HepG2 (cell line): ENCODE measurements at regions not wholly inside any gene's neighbourhood (a gene's known extent, or its start where the extent isn't known, plus 50 kb on each side); places are given as distances from the start of the nearest gene placed in this dataset.

Experiments
- ATAC-seq: fragments of 200-7000 bp; cut with Tn5 transposase; 3 replicates; pipeline ENCODE4 v1.9.1; 2020; ENCODE audit warnings: mild to moderate bottlenecking, moderate library complexity
- BruUV-seq: library from RNA; stranded (reverse); fragments of 400-500 nt; replicated peaks from 2 replicates; lab custom pipeline; 2021; lab: Mats Ljungman, UMichigan
- CTCF ChIA-PET: fragments of 300-600 bp; formaldehyde crosslinking; extraction: SDS; loops from one replicate; lab custom pipeline; 2021; ENCODE audit warnings: low total read pairs, inconsistent platforms, low intra/inter-chr PET ratio; lab: Yijun Ruan, JAX
- POLR2A ChIA-PET: fragments of 350-600 bp; sonication (Branson Sonifier 250); formaldehyde crosslinking; loops from one replicate; lab custom pipeline; 2020; ENCODE audit warnings: antibody characterized with exemption, inconsistent platforms; lab: Yijun Ruan, JAX
- DNase-seq: peaks from one replicate; pipeline ENCODE4 v3.0.0-alpha.2; 2015; ENCODE audit warnings: low spot score
- FAIRE-seq: peaks from 3 replicates; lab custom pipeline; 2011; peaks lifted over from hg19 to GRCh38; lab: Jason Lieb, UNC
- H2AFZ ChIP-seq: one replicate; pipeline ENCODE4 v1.6.1; 2011; ENCODE audit warnings: low read length, inconsistent platforms
- H3K27ac ChIP-seq: fragments of 300-600 bp; 3 replicates; pipeline ENCODE4 v1.8.0; 2011; ENCODE audit warnings: mixed run types, mild to moderate bottlenecking, mixed read lengths, low read length, inconsistent platforms; ENCODE audit not compliant: insufficient read depth; ENCODE audit errors: extremely low read length
- H3K27me3 ChIP-seq, 2 experiments: fragments of 200-600 bp in 1 of 2; 2 replicates in 1 of 2; 3 replicates in 1 of 2; pipeline versions ENCODE4 v1.6.0 to v1.8.0; 2011; ENCODE audit warnings: low read length in 2 of 2, mild to moderate bottlenecking in 2 of 2, moderate library complexity in 2 of 2, inconsistent platforms in 1 of 2; ENCODE audit not compliant: insufficient read depth in 2 of 2, control insufficient read depth in 1 of 2
- H3K36me3 ChIP-seq, 2 experiments: fragments of 200-600 bp in 1 of 2; replicated peaks in 1 of 2; 2 replicates in 1 of 2; 3 replicates in 1 of 2; pipeline versions ENCODE4 v1.5.1 to v1.8.0; 2011; ENCODE audit warnings: low read length in 2 of 2, inconsistent platforms in 1 of 2; ENCODE audit not compliant: insufficient read depth in 2 of 2, control insufficient read depth in 1 of 2
- H3K4me1 ChIP-seq: 2 replicates; pipeline ENCODE4 v1.5.1; 2012; ENCODE audit warnings: low read length, inconsistent platforms; ENCODE audit not compliant: insufficient read depth
- H3K4me2 ChIP-seq: 2 replicates; pipeline ENCODE4 v1.6.0; 2011; ENCODE audit warnings: low read depth, low read length, inconsistent platforms
- H3K4me3 ChIP-seq, 3 experiments: fragments of 200-600 bp in 1 of 3; sonication (generic), shearing (Covaris generic) in 1 of 3; replicated peaks in 1 of 3; 2 replicates each; pipeline ENCODE4 v1.5.1; 2011 to 2016; ENCODE audit warnings: low read length in 3 of 3, inconsistent platforms in 2 of 3, low read depth in 2 of 3, mild to moderate bottlenecking in 2 of 3, control low read depth in 1 of 3, mixed read lengths in 1 of 3; ENCODE audit not compliant: insufficient read depth in 1 of 3
- H3K79me2 ChIP-seq: one replicate; pipeline ENCODE4 v1.6.1; 2011; ENCODE audit warnings: low read length, inconsistent platforms; ENCODE audit not compliant: insufficient read depth
- H3K9ac ChIP-seq: 2 replicates; pipeline ENCODE4 v1.6.0; 2011; ENCODE audit warnings: mild to moderate bottlenecking, low read depth, low read length, inconsistent platforms; ENCODE audit not compliant: insufficient read depth
- H3K9me3 ChIP-seq: 2 replicates; pipeline ENCODE4 v1.5.1; 2012; ENCODE audit warnings: mild to moderate bottlenecking, low read length
- H4K20me1 ChIP-seq: 2 replicates; pipeline ENCODE4 v1.6.0; 2011; ENCODE audit warnings: inconsistent platforms, mild to moderate bottlenecking, low read length, moderate library complexity; ENCODE audit not compliant: insufficient read depth
- SNRNP70 ChIP-seq: fragments of 200-400 bp; formaldehyde crosslinking; IDR thresholded peaks from 2 replicates; pipeline ENCODE4 v1.6.1; 2017; ENCODE audit warnings: mild to moderate bottlenecking, low read depth, low read length, moderate library complexity
- SP2 ChIP-seq: sonication (generic); formaldehyde crosslinking; IDR thresholded peaks from 2 replicates; pipeline ENCODE4 v1.5.1; 2020; ENCODE audit warnings: mild to moderate bottlenecking, missing genetic modification reagents
- SUZ12 ChIP-seq: fragments of 150-350 bp; IDR thresholded peaks from 2 replicates; pipeline ENCODE4 v1.6.1; 2014; ENCODE audit warnings: low read depth, low read length
- ZFP41 ChIP-seq: sonication (generic); formaldehyde crosslinking; IDR thresholded peaks from 2 replicates; pipeline ENCODE4 v1.4.0; 2020; ENCODE audit warnings: mild to moderate bottlenecking, missing genetic modification reagents, borderline replicate concordance
- WGBS: methylation state at CpG from one replicate; pipeline ENCODE4 v1.1.6; 2017; ENCODE audit warnings: low lambda C conversion rate; 5-methylcytosine and 5-hydroxymethylcytosine counted together
- in situ Hi-C: cut with HindIII; loops from 2 replicates; pipeline ENCODE4 v1.10.0; 2017; ENCODE audit warnings: low pct_unique_long_range_greater_than_20kb; ENCODE audit not compliant: extremely low pct_ligation_motif_present
- intact Hi-C: fragments of 100-400 bp; cut with micrococcal nuclease; formaldehyde crosslinking; loops from one replicate; pipeline ENCODE4 v1.10.0; 2022; ENCODE audit not compliant: unreplicated experiment
- TF ChIP-seq, protein P1 (sequence below): sonication (generic); formaldehyde crosslinking; IDR thresholded peaks from 2 replicates; pipeline ENCODE4 v1.8.0; 2022; ENCODE audit warnings: low read depth, missing genetic modification reagents
- TF ChIP-seq, protein P2 (sequence below): sonication (generic); formaldehyde crosslinking; IDR thresholded peaks from 2 replicates; pipeline ENCODE4 v1.4.0; 2020; ENCODE audit warnings: missing genetic modification reagents, borderline replicate concordance
- TF ChIP-seq, protein P3 (sequence below), 2 experiments: sonication (generic) in 1 of 2; formaldehyde crosslinking in 1 of 2; IDR thresholded peaks; 2 replicates each; pipeline versions ENCODE4 v1.5.1 to v1.6.1; 2011 to 2020; ENCODE audit warnings: borderline replicate concordance in 1 of 2, low read depth in 1 of 2, low read length in 1 of 2, mild to moderate bottlenecking in 1 of 2, missing genetic modification reagents in 1 of 2, moderate library complexity in 1 of 2
- TF ChIP-seq, protein P4 (sequence below): sonication (generic); formaldehyde crosslinking; IDR thresholded peaks from 2 replicates; pipeline ENCODE4 v1.4.0; 2020; ENCODE audit warnings: missing genetic modification reagents, borderline replicate concordance
- TF ChIP-seq, protein P5 (sequence below): sonication (generic); formaldehyde crosslinking; IDR thresholded peaks from 2 replicates; pipeline ENCODE4 v1.4.0; 2020; ENCODE audit warnings: mild to moderate bottlenecking, missing genetic modification reagents
- TF ChIP-seq, protein P6 (sequence below): sonication (generic); formaldehyde crosslinking; IDR thresholded peaks from 2 replicates; pipeline ENCODE4 v1.4.0; 2020; ENCODE audit warnings: missing genetic modification reagents

DNA sequence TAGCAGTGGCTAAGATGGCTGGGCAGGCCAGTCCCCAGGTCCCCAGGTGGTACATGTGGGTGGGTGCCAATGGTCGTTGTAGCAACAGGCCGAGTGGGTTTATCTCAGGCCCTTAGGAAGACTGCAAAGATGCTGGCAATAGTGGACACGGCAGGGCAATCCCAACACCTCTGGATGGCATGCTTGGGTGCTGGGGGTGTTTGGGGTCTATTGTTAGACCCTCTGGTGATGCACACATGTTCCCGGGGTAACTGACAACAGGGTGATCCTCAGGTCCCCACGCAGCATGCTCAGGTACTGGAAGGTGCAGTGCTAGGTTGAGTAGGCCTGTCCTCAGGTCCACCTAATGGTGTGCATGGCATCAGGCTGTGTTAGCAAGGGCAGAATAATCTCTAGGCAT lies 267.5 kb downstream of the ANKRD50 start:
- ChIA-PET POLR2A (no interaction called here), CTCF (no interaction called here)
- WGBS = 0% methylated on average over 2 of the region's 5 CpGs
- H2AFZ ChIP-seq = no peak overlapping the region
- H3K9me3 ChIP-seq = peaks cover 25% of the 10 kb centered on the region
- no peaks in the 10 kb centered on the region for H4K20me1 ChIP-seq
- H3K27me3 ChIP-seq = no peaks in the 10 kb centered on the region
- H3K4me3 ChIP-seq = no peak overlapping the region
- ATAC-seq = no peak
- no peak overlapping the region for H3K27ac ChIP-seq
- intact Hi-C loops = no loop called here
- H3K79me2 ChIP-seq = no peaks in the 10 kb centered on the region
- no peak for DNase-seq
- H3K4me2 ChIP-seq = no peak overlapping the region
- no peaks in the 10 kb centered on the region for H3K36me3 ChIP-seq
- no TSS peak for BruUV-seq
- H3K4me1 ChIP-seq = no peaks in the 10 kb centered on the region
- FAIRE-seq = no peak
- no peak overlapping the region for H3K9ac ChIP-seq
- in situ Hi-C loops = no loop called here
- TF ChIP-seq, protein P1, sequence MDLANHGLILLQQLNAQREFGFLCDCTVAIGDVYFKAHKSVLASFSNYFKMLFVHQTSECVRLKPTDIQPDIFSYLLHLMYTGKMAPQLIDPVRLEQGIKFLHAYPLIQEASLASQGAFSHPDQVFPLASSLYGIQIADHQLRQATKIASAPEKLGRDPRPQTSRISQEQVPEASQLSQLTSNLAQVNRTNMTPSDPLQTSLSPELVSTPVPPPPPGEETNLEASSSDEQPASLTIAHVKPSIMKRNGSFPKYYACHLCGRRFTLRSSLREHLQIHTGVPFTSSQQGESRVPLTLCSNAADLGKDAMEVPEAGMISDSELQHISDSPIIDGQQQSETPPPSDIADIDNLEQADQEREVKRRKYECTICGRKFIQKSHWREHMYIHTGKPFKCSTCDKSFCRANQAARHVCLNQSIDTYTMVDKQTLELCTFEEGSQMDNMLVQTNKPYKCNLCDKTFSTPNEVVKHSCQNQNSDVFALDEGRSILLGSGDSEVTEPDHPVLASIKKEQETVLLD = no peak
- TF ChIP-seq ZFP41 (no peak), SP2 (CRISPR knock-in tag) (no peak), SNRNP70 (no peak), SUZ12 (no peak)
- TF ChIP-seq, protein P2, sequence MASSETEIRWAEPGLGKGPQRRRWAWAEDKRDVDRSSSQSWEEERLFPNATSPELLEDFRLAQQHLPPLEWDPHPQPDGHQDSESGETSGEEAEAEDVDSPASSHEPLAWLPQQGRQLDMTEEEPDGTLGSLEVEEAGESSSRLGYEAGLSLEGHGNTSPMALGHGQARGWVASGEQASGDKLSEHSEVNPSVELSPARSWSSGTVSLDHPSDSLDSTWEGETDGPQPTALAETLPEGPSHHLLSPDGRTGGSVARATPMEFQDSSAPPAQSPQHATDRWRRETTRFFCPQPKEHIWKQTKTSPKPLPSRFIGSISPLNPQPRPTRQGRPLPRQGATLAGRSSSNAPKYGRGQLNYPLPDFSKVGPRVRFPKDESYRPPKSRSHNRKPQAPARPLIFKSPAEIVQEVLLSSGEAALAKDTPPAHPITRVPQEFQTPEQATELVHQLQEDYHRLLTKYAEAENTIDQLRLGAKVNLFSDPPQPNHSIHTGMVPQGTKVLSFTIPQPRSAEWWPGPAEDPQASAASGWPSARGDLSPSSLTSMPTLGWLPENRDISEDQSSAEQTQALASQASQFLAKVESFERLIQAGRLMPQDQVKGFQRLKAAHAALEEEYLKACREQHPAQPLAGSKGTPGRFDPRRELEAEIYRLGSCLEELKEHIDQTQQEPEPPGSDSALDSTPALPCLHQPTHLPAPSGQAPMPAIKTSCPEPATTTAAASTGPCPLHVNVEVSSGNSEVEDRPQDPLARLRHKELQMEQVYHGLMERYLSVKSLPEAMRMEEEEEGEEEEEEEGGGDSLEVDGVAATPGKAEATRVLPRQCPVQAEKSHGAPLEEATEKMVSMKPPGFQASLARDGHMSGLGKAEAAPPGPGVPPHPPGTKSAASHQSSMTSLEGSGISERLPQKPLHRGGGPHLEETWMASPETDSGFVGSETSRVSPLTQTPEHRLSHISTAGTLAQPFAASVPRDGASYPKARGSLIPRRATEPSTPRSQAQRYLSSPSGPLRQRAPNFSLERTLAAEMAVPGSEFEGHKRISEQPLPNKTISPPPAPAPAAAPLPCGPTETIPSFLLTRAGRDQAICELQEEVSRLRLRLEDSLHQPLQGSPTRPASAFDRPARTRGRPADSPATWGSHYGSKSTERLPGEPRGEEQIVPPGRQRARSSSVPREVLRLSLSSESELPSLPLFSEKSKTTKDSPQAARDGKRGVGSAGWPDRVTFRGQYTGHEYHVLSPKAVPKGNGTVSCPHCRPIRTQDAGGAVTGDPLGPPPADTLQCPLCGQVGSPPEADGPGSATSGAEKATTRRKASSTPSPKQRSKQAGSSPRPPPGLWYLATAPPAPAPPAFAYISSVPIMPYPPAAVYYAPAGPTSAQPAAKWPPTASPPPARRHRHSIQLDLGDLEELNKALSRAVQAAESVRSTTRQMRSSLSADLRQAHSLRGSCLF (CRISPR knock-in tag) = no peak
- TF ChIP-seq, protein P3, sequence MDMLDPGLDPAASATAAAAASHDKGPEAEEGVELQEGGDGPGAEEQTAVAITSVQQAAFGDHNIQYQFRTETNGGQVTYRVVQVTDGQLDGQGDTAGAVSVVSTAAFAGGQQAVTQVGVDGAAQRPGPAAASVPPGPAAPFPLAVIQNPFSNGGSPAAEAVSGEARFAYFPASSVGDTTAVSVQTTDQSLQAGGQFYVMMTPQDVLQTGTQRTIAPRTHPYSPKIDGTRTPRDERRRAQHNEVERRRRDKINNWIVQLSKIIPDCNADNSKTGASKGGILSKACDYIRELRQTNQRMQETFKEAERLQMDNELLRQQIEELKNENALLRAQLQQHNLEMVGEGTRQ (IDR thresholded peaks at IDR 0.05; ENCODE audit: low read depth, low read length) = no peak
- TF ChIP-seq, protein P3 (CRISPR knock-in tag; IDR thresholded peaks at IDR 0.05; ENCODE audit: borderline replicate concordance) = no peak
- TF ChIP-seq, protein P4, sequence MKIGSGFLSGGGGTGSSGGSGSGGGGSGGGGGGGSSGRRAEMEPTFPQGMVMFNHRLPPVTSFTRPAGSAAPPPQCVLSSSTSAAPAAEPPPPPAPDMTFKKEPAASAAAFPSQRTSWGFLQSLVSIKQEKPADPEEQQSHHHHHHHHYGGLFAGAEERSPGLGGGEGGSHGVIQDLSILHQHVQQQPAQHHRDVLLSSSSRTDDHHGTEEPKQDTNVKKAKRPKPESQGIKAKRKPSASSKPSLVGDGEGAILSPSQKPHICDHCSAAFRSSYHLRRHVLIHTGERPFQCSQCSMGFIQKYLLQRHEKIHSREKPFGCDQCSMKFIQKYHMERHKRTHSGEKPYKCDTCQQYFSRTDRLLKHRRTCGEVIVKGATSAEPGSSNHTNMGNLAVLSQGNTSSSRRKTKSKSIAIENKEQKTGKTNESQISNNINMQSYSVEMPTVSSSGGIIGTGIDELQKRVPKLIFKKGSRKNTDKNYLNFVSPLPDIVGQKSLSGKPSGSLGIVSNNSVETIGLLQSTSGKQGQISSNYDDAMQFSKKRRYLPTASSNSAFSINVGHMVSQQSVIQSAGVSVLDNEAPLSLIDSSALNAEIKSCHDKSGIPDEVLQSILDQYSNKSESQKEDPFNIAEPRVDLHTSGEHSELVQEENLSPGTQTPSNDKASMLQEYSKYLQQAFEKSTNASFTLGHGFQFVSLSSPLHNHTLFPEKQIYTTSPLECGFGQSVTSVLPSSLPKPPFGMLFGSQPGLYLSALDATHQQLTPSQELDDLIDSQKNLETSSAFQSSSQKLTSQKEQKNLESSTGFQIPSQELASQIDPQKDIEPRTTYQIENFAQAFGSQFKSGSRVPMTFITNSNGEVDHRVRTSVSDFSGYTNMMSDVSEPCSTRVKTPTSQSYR (CRISPR knock-in tag) = no peak
- TF ChIP-seq, protein P5, sequence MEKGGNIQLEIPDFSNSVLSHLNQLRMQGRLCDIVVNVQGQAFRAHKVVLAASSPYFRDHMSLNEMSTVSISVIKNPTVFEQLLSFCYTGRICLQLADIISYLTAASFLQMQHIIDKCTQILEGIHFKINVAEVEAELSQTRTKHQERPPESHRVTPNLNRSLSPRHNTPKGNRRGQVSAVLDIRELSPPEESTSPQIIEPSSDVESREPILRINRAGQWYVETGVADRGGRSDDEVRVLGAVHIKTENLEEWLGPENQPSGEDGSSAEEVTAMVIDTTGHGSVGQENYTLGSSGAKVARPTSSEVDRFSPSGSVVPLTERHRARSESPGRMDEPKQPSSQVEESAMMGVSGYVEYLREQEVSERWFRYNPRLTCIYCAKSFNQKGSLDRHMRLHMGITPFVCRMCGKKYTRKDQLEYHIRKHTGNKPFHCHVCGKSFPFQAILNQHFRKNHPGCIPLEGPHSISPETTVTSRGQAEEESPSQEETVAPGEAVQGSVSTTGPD (CRISPR knock-in tag) = no peak
- TF ChIP-seq, protein P6, sequence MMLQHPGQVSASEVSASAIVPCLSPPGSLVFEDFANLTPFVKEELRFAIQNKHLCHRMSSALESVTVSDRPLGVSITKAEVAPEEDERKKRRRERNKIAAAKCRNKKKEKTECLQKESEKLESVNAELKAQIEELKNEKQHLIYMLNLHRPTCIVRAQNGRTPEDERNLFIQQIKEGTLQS (CRISPR knock-in tag) = no peak
